NT2/D1 (cell line): ENCODE measurements at regions not wholly inside any gene's neighbourhood (a gene's known extent, or its start where the extent isn't known, plus 50 kb on each side); places are given as distances from the start of the nearest gene placed in this dataset.

Experiments used
- YY1 ChIP-seq: IDR thresholded peaks from 2 replicates; pipeline ENCODE4 v1.6.1; 2011; ENCODE audit not compliant: insufficient read length, insufficient read depth
- ZNF274 ChIP-seq: IDR thresholded peaks from 2 replicates; pipeline ENCODE4 v1.6.1; 2011; ENCODE audit warnings: mild to moderate bottlenecking, low read depth, low read length

GRCh38 chr7:33771422-33771821 lies 133.9 kb upstream of the BMPER start:
- TF ChIP-seq YY1: no peak
- no peak for TF ChIP-seq ZNF274
